ENCODE measurements at regions not wholly inside any gene's neighbourhood (a gene's known extent, or its start where the extent isn't known, plus 50 kb on each side); places are given as distances from the start of the nearest gene placed in this dataset.
A peak's percentile ranks its signal among the peaks of the same experiment; 100 is the strongest.
"Not testable (repeated sequence)": the region's sequence is repeated elsewhere in the genome, so short reads cannot be mapped to it uniquely, and the experiment has no call there.

DNA sequence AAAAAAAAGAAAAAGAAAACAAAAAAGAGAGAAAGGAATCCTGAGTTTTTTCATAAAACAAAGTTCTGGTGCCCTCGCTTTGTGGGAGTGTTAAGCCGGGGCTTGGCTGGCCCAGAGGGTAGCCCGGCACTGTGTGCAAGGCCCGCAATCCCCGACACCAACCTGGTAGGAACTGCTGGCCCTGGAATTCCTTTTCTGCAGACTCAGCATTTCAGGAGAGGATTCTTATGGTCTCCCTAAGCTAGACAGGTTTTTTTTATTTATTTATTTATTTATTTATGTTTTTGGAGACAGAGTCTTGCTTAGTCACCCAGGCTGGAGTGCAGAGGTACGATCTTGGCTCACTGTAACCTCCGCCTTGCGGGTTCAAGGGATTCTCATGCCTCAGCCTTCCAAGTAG is 238.8 kb downstream of the PDCD6IP start:
- DNase-seq (ENCODE audit: low read depth), result no peak
- no peak overlapping the region for H3K4me3 ChIP-seq (ENCODE audit: low read depth, low read length)

DNA sequence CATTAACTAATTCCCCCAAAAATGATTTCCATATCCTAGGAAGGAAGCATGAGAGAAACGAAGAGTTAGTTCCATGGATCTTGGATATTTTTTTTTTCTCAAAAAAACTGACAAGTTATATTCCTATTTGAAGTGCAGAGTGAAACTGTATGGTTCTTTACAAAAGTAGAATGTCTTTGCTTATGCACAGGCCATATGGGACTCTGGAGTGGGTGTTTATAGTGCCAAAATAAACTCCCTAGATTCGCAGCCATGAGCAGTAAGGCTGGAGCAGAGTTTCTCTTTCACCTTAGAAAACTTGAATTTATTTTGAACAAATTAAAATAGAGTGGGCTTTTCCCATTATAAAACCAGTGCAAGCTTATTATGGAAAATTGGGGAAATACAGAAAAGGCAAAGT is 239.7 kb downstream of the PDCD6IP start:
- DNase-seq (ENCODE audit: low read depth), result no peak
- no peak overlapping the region for H3K4me3 ChIP-seq (ENCODE audit: low read depth, low read length)

DNA sequence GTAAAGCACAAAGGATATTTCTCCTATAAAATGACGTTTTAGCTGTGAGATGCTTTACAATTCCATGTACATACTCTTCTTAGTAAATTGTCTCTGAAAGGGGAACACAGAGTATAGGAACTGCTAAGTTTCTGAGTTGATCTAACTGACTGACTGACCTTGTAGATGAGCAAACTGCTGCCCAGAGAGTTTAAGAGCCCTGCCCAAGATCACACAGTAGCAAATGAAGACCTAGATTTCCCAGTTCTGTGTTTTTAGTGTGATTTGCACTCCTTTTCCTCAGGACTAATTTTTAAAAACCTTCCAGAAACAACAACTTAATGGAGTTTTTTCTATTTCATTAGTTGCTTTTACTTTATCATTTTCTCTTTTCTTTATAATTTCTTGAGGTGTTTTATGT is 247.7 kb downstream of the PDCD6IP start:
- DNase-seq (ENCODE audit: low read depth), result no peak
- no peak overlapping the region for H3K4me3 ChIP-seq (ENCODE audit: low read depth, low read length)

DNA sequence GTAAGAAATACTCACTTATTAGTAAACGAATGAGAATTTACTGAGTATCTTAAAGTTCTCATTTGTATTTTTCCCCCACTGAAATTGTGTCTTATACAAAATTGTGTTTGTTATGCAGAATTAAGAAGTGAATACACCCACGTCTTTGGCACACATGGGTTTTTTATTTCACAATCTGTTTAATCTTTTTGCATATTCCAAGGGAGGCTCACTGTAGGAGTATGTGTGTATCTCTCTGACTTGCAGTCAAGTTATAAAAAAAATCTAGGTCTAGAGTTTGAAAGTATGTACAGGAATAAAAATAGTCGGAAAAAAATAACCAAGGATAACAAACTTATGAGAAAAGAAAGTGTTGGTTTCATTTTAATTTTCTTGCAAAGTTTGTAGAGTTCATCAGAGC is 255.2 kb downstream of the PDCD6IP start:
- H3K4me3 ChIP-seq (ENCODE audit: low read depth, low read length), result no peak overlapping the region
- no peak for DNase-seq (ENCODE audit: low read depth)

DNA sequence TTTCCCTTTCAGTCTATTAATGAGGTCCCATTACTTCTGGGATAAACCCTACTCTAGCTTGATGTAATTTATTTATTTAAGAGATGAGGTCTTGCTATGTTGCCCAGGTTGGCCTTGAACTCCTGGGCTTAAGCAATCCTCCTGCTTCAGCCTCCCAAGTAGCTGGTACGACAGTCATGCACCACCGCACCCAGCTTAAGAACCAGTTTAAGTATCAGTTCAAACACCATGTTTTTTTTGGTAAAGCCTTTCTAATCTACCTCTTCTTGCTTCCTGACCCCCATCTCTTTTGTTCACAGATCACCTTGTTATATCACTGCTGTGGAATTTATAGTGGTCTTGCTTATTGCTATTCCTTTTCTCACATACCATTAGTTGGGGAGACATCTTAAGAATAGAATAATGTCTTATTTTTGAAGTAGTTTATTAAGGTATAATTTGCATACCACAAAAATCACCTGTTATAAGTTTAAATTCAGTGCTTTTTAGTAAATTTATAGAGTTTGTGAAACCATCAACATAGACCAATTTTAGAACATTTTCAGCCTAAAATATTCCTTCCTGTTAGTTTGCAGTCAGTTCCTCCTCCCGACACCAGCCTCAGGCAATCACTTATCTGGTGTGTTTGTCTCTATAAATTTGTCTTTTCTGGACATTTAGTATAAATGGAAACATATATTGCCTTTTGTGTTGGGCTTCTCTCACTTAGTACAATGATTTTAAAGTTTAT is 257.9 kb downstream of the PDCD6IP start:
- no peak for DNase-seq (ENCODE audit: low read depth)
- no peak overlapping the region for H3K4me3 ChIP-seq (ENCODE audit: low read depth, low read length)

DNA sequence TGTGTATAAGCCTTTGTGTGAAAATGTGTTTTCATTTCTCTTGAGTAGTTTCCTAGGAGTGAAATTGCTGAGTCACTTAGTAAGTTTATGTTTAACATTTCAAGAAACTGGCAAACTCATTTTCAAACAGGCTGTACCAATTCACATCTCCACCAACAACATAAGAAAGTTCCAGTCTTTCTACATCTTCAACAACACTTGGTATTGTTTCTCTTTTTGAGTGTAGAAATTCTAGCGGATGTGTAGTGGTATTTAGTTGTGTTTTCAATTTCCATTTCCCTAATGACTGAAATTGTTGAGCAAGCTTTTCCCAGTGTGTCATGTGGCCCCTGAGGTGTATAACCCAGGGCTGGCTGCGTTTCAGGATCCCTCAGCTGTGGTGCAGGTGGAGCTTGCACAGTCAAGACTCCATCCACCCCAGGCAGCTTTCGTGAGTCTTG is 258.5 kb downstream of the PDCD6IP start:
- no peak for DNase-seq (ENCODE audit: low read depth)
- no peak overlapping the region for H3K4me3 ChIP-seq (ENCODE audit: low read depth, low read length)

DNA sequence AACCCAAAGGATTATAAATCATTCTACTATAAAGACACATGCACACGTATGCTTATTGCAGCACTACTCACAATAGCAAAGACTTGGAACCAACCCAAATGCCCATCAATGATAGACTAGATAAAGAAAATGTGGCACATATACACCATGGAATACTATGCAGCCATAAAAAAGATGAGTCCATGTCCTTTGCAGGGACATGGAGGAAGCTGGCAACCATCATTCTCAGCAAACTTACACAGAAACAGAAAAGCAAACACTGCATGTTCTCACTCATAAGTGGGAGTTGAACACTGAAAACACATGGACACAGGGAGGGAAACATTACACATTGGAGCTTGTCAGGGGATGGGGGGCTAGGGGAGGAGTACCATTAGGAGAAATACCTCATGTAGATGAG is 262.6 kb downstream of the PDCD6IP start:
- H3K4me3 ChIP-seq (ENCODE audit: low read depth, low read length); DNase-seq (ENCODE audit: low read depth): not testable (repeated sequence)

DNA sequence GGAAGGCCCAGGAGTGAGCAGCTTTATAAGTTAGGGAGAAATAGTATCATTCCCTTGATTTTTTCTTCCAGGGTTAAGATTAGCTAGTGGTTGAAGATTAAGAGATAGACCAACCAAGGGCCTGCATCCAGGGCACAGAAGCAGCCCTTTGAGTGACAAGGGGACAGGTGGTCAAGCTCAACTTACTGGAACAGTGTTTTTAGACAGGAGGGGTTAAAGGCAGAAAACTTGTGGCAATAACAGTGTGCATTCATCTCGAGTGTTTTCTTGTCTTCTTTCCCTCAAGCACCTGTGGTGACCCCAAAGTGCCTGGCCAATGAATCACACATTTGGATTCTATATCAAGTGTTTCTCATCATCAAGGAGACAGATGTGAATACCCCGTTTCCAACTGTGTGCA is 267.5 kb downstream of the PDCD6IP start:
- no peak overlapping the region for H3K4me3 ChIP-seq (ENCODE audit: low read depth, low read length)

DNA sequence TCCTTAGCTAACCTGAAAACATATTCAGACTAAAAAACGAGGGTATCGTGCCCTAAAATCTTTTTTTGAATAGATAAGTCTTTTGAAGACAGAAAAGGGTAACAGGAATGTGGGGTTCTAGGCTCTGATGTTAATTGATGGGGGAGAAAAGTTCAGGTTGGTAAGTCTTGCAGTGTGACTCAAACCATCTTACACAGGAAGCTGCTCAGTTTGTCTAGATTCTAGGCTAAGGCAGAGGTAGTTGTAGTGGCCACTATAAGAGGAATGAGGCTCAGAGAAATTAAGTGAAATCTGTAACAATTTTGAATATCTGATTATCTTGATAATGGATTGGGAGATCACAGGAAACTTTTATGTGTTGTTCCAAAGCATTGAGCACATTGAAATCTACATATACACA is 267.9 kb downstream of the PDCD6IP start:
- H3K4me3 ChIP-seq (ENCODE audit: low read depth, low read length), result no peak overlapping the region
- DNase-seq (ENCODE audit: low read depth), result no peak

More for the DNA sequence above, 267.5 kb downstream of the PDCD6IP start:
- peak; percentile 24 for DNase-seq (ENCODE audit: low read depth)

DNA sequence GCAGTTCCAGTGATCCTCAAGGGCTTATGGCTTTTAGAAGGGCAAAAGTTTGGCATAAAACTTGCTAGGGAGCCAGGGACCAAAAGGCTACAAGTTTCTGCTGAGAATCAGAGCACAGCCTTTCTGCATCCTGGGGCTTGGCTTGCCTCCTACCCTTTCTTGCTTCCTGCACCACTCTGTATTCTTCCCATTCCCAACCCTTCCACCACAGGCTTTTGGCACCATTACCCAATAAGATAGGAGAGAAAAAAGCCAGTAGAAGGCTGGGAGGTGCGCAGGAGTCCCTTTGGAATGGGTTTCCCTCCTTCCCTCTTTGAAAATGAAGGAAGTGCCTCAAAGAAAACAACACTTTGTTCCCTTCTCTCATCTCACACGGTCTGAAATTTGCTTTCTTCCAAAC is 268.6 kb downstream of the PDCD6IP start:
- no peak for DNase-seq (ENCODE audit: low read depth)
- H3K4me3 ChIP-seq (ENCODE audit: low read depth, low read length), result no peak overlapping the region

DNA sequence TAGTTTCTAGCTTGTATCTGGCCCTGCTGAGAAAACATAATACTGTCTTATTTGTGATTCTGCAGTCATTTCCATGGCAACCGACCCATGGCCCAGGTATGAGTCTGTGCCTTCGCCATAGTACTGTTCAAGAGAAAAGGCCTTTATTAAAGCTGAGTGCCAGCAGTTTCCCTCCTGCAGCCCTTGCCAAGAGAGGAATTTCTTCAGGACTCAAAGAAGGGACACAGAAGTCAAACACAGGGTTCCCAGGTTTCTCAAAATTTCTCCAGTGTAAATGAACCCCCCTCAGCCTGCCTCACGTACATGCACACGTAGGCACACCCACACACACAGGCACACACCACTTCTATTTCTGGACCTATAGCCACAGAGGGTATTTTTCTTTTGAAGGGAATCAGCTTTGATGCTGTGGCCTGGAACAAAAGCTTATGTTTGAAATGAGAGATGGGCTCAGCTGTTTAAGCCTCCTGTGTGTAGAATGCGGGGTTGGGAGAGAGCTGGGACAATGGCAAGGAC is 269.2 kb downstream of the PDCD6IP start:
- no peak overlapping the region for H3K4me3 ChIP-seq (ENCODE audit: low read depth, low read length)
- no peak for DNase-seq (ENCODE audit: low read depth)

DNA sequence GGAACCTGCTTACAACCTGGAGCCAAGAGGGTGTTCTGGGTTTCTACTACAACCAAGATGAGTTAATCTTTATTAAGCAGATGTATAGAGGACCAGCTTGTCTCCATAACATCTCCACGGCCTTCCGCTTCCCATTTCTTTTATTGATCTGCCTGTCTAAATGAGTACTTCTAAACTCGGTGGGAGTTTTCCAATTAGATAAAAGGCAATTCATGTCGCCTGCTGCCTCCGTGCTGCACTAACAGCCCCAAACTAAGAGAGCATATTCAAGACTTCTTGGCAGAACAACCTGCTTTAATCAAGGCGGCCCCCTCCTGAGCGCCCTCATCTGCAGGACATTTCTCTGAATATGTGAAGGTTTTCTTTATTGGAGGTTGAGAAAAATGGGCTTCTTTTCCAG is 270.1 kb downstream of the PDCD6IP start:
- H3K4me3 ChIP-seq (ENCODE audit: low read depth, low read length), result no peak overlapping the region
- no peak for DNase-seq (ENCODE audit: low read depth)

DNA sequence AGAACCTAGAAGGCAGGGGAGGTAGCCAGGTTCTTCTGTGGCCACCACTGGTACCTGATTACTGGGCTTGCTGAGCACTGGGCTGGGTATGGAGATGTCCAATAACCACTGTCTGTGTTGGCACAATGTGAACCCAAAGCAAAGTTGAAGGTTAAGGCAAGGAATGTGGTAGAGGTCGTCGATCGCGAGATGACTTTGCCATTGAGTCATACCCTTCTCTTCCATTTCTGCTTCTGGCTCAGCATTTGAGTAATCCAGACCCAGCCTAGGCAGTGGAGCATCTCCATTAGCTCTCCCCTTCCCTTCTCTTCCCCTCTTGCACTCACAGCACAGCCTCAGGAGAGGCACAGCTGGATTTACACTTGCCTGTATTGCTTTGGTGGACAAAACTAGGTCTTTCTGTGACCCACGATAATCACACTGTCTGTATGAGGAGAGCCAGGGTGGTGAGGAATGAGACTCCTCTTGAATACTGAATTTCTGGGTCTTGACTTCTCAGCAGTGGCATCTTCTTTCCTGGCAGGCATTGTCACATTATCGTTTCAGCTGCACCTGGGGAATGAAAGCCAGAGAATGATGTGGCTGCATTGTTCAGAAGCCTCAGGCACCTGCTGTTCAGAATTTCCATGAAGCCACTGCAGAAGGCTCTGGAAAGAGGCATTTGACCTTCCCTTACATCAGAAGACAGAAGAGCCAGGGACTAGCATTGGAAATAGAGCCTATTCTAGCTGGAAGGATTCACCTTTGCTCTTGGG is 272.6 kb downstream of the PDCD6IP start:
- DNase-seq (ENCODE audit: low read depth), result no peak
- no peak overlapping the region for H3K4me3 ChIP-seq (ENCODE audit: low read depth, low read length)

DNA sequence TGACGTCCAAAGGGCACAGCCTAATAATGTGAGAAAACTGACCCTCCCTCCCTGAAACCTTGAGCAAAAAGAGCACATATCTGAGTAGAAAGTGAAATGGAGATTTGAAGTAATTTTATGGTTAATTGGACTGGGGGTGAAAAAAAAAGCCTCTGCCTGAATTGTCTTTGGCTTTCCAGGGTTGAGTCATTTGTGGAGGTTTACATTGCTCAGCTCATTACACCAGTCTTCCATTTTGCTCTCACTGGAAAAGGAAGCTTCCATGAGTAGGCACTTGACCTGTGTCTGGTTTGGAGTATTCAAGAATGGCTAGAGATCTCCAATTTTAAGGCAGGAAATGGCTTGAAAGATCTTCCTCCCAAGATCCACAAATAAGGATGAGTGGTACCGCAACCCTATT is 273.9 kb downstream of the PDCD6IP start:
- DNase-seq (ENCODE audit: low read depth), result no peak
- no peak overlapping the region for H3K4me3 ChIP-seq (ENCODE audit: low read depth, low read length)

DNA sequence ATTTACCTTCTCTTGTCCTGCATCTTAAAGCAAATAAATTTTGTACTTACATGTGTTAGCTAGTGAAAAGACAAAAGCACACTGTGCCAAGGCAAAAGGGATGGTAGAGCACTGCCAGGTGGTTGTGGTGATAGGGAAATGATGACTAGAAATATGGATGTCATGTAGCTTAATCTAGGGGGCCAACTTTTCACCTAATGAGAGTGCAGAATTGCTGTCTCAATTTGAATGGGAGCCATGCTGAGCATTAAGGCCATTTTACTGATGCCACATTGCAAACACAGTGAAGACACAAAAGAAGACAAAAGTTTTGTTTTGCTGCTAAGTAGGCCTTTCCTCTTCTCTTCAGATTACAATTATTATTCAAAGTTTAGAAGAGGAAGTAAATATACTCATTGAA is 274.7 kb downstream of the PDCD6IP start:
- H3K4me3 ChIP-seq (ENCODE audit: low read depth, low read length), result no peak overlapping the region
- DNase-seq (ENCODE audit: low read depth), result no peak

DNA sequence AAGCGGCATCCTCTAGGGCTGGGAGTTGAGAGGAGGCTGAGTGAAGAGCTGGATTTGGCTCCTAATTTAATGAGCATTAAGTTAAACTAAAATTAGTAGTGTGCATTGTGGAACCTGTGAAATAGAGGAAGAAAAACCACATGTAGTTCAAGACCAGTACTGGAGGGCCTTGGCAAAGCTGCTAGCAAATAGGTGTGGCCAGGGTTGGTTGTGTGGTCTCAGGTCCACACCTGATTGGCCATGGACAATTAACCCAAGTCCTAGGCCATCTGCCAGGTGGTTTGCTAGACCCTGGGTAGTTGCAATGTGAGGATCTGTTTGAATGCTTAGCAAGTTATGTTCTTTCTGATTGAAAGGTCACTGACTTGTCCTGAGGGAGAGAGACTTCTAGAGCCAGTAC is 275.5 kb downstream of the PDCD6IP start:
- no peak overlapping the region for H3K4me3 ChIP-seq (ENCODE audit: low read depth, low read length)
- DNase-seq (ENCODE audit: low read depth), result no peak

DNA sequence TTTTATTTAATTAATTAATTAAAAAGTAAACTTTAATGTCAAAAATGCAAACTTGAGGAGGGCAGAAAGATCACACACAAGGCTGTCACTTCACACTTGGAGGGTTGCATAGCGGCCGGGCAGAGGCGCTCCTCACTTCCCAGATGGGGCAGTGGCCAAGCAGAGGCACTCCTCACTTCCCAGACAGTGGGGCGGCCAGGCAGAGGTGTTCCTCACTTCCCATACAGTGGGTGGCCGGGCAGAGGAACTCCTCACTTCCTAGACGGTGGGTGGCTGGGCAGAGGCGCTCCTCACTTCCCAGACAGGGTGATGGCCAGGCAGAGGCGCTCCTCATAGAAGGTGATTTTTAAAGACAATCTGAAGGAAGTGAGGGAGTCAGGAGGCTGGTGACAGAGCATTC is 277.5 kb downstream of the PDCD6IP start:
- no peak for DNase-seq (ENCODE audit: low read depth)
- H3K4me3 ChIP-seq (ENCODE audit: low read depth, low read length), result no peak overlapping the region

DNA sequence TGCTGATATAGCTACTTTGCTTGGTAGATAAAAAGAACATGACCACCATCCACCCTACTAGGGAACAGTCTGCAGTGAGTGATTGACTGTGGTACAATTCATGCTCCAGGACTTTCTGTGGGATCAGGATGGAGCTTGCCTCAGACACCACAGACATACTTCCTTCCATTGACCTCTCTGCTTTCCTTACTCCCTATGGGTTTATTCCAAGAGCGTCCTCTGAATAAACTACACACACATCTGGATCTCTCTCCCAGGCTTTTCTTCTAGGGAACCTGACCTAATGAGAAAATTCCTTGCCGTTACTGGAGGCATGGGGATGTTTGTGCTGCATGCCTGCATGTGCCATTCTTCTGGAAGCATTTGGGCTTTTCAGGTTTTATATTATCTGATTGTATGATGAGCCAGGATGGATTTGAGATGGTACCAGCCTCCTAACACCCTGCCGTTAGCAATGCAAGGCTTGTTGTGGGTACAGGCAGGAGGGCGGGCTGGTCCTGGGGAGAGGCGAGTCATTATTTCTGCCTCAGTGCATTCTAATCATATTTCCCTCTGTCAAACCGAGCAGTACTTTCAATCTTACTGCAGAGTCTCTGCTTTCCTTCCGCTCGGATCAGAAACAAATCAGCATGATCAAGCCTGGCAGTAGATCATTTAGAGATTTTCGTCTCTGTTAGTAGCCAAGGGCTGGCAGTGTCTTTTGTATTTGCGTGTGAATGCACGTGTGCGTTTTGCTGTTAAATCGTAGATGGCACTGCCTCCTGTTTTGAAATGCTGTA is 279.2 kb downstream of the PDCD6IP start:
- no peak overlapping the region for H3K4me3 ChIP-seq (ENCODE audit: low read depth, low read length)
- no peak for DNase-seq (ENCODE audit: low read depth)

DNA sequence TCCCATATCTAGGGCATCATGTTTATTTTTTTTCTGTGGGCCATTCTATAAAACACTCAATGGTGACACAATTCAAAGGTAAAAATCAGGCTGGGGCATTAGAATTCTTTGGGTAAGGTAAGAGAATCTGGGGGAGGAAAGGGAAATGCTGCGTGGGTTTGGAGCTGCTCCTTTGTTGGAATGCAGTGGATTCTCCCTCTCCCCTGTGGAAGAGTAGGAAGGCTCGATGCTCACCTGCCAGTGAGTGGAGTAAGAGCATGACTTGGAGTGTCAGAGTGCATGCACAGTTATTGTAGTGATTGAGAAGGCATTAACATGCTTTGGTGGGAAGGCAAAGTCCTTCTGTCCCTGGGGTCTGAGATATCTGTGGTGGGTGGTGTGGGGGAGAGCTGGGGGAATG is 280.0 kb downstream of the PDCD6IP start:
- DNase-seq (ENCODE audit: low read depth), result no peak
- no peak overlapping the region for H3K4me3 ChIP-seq (ENCODE audit: low read depth, low read length)

DNA sequence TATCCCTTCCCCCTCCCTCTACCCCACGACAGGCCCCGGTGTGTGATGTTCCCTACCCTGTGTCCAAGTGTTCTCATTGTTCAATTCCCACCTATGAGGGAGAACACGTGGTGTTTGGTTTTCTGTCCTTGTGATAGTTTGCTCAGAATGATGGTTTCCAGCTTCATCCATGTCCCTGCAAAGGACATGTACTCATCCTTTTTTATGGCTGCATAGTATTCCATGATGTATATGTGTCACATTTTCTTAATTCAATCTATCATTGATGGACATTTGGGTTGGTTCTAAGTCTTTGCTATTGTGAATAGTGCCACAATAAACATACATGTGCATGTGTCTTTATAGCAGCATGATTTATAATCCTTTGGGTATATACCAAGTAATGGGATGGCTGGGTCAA is 281.4 kb downstream of the PDCD6IP start:
- not testable (repeated sequence) for H3K4me3 ChIP-seq (ENCODE audit: low read depth, low read length); DNase-seq (ENCODE audit: low read depth)

Data from skeletal muscle cell (primary cell).